SK-N-SH treated with all-trans-retinoic acid at 6 μM for 48 hours (cell line): ENCODE measurements at regions not wholly inside any gene's neighbourhood (a gene's known extent, or its start where the extent isn't known, plus 50 kb on each side); places are given as distances from the start of the nearest gene placed in this dataset.

Source experiments
- ATAC-seq: fragments of 200-7000 bp; cut with Tn5 transposase; 3 replicates; pipeline ENCODE4 v1.9.1; 2020; ENCODE audit warnings: mild to moderate bottlenecking, moderate library complexity
- ARNTL ChIP-seq: fragments of 450-650 bp; formaldehyde crosslinking; IDR thresholded peaks from 2 replicates; pipeline ENCODE4 v1.5.0; 2020; ENCODE audit warnings: low read depth, mild to moderate bottlenecking, moderate library complexity, borderline replicate concordance
- BACH2 ChIP-seq: fragments of 250-450 bp; sonication (Bioruptor Pico); IDR thresholded peaks from 2 replicates; pipeline ENCODE4 v1.9.0; 2021; ENCODE audit warnings: mild to moderate bottlenecking, borderline replicate concordance
- CREB5 ChIP-seq: fragments of 250-450 bp; sonication (Bioruptor Pico); IDR thresholded peaks from 2 replicates; pipeline ENCODE4 v1.5.1; 2020; ENCODE audit warnings: low read depth, mild to moderate bottlenecking, moderate library complexity
- CSDC2 ChIP-seq: fragments of 250-450 bp; sonication (Bioruptor Pico); IDR thresholded peaks from 2 replicates; pipeline ENCODE4 v1.5.0; 2020; ENCODE audit warnings: mild to moderate bottlenecking, moderate library complexity
- CSRNP3 ChIP-seq: fragments of 250-450 bp; sonication (Bioruptor Pico); IDR thresholded peaks from 2 replicates; pipeline ENCODE4 v1.5.1; 2021; ENCODE audit warnings: mild to moderate bottlenecking, moderate library complexity
- ESRRG ChIP-seq: fragments of 250-450 bp; sonication (Bioruptor Pico); IDR thresholded peaks from 2 replicates; pipeline ENCODE4 v1.6.1; 2021; ENCODE audit warnings: mild to moderate bottlenecking
- GLIS3 ChIP-seq: fragments of 250-450 bp; sonication (Bioruptor Pico); IDR thresholded peaks from 2 replicates; pipeline ENCODE4 v1.5.0; 2020; ENCODE audit warnings: mild to moderate bottlenecking, moderate library complexity
- ISL1 ChIP-seq: fragments of 250-450 bp; sonication (Bioruptor Pico); IDR thresholded peaks from 2 replicates; pipeline ENCODE4 v2.1.2; 2022; ENCODE audit warnings: mild to moderate bottlenecking, moderate library complexity
- OSR1 ChIP-seq: fragments of 250-450 bp; sonication (Bioruptor Pico); IDR thresholded peaks from 2 replicates; pipeline ENCODE4 v1.8.0; 2022; ENCODE audit warnings: moderate library complexity, mild to moderate bottlenecking, inconsistent platforms
- PATZ1 ChIP-seq: fragments of 250-450 bp; sonication (Bioruptor Pico); IDR thresholded peaks from 2 replicates; pipeline ENCODE4 v1.8.0; 2020; ENCODE audit warnings: mild to moderate bottlenecking, moderate library complexity, borderline replicate concordance
- POU6F1 ChIP-seq: fragments of 250-450 bp; sonication (Bioruptor Pico); IDR thresholded peaks from 2 replicates; pipeline ENCODE4 v1.8.0; 2021; ENCODE audit warnings: low read depth, mild to moderate bottlenecking, moderate library complexity, borderline replicate concordance
- PPARA ChIP-seq: fragments of 250-450 bp; sonication (Bioruptor Pico); IDR thresholded peaks from 2 replicates; pipeline ENCODE4 v1.5.0; 2020; ENCODE audit warnings: mild to moderate bottlenecking, borderline replicate concordance
- RARB ChIP-seq: fragments of 250-450 bp; sonication (Bioruptor Pico); IDR thresholded peaks from 2 replicates; pipeline ENCODE4 v1.8.0; 2021; ENCODE audit warnings: mild to moderate bottlenecking, moderate library complexity
- SNAI2 ChIP-seq: fragments of 250-450 bp; sonication (Bioruptor Pico); IDR thresholded peaks from 2 replicates; pipeline ENCODE4 v1.5.0; 2020; ENCODE audit warnings: mild to moderate bottlenecking, moderate library complexity
- TCF4 ChIP-seq: fragments of 250-450 bp; sonication (Bioruptor Pico); IDR thresholded peaks from 2 replicates; pipeline ENCODE4 v1.8.0; 2021; ENCODE audit warnings: mild to moderate bottlenecking, moderate library complexity, borderline replicate concordance
- TOX ChIP-seq: fragments of 250-450 bp; sonication (Bioruptor Pico); IDR thresholded peaks from 2 replicates; pipeline ENCODE4 v1.8.0; 2021; ENCODE audit warnings: mild to moderate bottlenecking, moderate library complexity, borderline replicate concordance
- TSHZ2 ChIP-seq: fragments of 250-450 bp; sonication (Bioruptor Pico); IDR thresholded peaks from 2 replicates; pipeline ENCODE4 v1.5.0; 2020; ENCODE audit warnings: mild to moderate bottlenecking, moderate library complexity
- ZC3H10 ChIP-seq: fragments of 250-450 bp; sonication (Bioruptor Pico); IDR thresholded peaks from 2 replicates; pipeline ENCODE4 v1.5.1; 2021; ENCODE audit warnings: mild to moderate bottlenecking, moderate library complexity
- ZFP3 ChIP-seq: fragments of 250-450 bp; sonication (Bioruptor Pico); IDR thresholded peaks from 2 replicates; pipeline ENCODE4 v1.5.0; 2020; ENCODE audit warnings: mild to moderate bottlenecking, moderate library complexity
- ZFP30 ChIP-seq: fragments of 450-650 bp; formaldehyde crosslinking; IDR thresholded peaks from 2 replicates; pipeline ENCODE4 v1.5.0; 2022; ENCODE audit warnings: mild to moderate bottlenecking, moderate library complexity
- ZNF565 ChIP-seq: fragments of 450-650 bp; formaldehyde crosslinking; conservative IDR thresholded peaks from 2 replicates; pipeline ENCODE4 v1.5.0; 2020; ENCODE audit warnings: low read depth, mild to moderate bottlenecking, moderate library complexity
- ZNF70 ChIP-seq: fragments of 450-650 bp; formaldehyde crosslinking; IDR thresholded peaks from 2 replicates; pipeline ENCODE4 v1.5.0; 2020; ENCODE audit warnings: mild to moderate bottlenecking, moderate library complexity
- ZNF8 ChIP-seq: fragments of 450-650 bp; formaldehyde crosslinking; IDR thresholded peaks from 2 replicates; pipeline ENCODE4 v1.5.0; 2020; ENCODE audit warnings: mild to moderate bottlenecking, moderate library complexity

- no peak for ATAC-seq
- no peak for TF ChIP-seq ARNTL
- no peak for TF ChIP-seq PATZ1 (CRISPR knock-in tag)
- TF ChIP-seq RARB (CRISPR knock-in tag): no peak
- TF ChIP-seq OSR1: no peak
- TF ChIP-seq ZC3H10 (CRISPR knock-in tag): no peak
- no peak for TF ChIP-seq SNAI2 (CRISPR knock-in tag)
- no peak for TF ChIP-seq PPARA (CRISPR knock-in tag)
- no peak for TF ChIP-seq GLIS3
- no peak for TF ChIP-seq ZFP3 (CRISPR knock-in tag)
- TF ChIP-seq CSRNP3: no peak
- TF ChIP-seq ZNF8 (CRISPR knock-in tag): no peak
- TF ChIP-seq ISL1 (CRISPR knock-in tag): no peak
- no peak for TF ChIP-seq TCF4 (CRISPR knock-in tag)
- no peak for TF ChIP-seq BACH2 (CRISPR knock-in tag)
- TF ChIP-seq ZFP30 (CRISPR knock-in tag): no peak
- no peak for TF ChIP-seq CSDC2 (CRISPR knock-in tag)
- no peak for TF ChIP-seq ZNF565 (CRISPR knock-in tag)
- no peak for TF ChIP-seq CREB5 (CRISPR knock-in tag)
- TF ChIP-seq ESRRG (CRISPR knock-in tag): no peak
- no peak for TF ChIP-seq TSHZ2 (CRISPR knock-in tag)
These were observed 348.3 kb downstream of the DHX35 start for GRCh38 chr20:39310363-39310995.

GRCh38 chr20:39309458-39309857, 347.3 kb downstream of the DHX35 start:
- TF ChIP-seq TCF4 (CRISPR knock-in tag) (no peak), TOX (no peak), POU6F1 (CRISPR knock-in tag) (no peak), RARB (CRISPR knock-in tag) (no peak), SNAI2 (CRISPR knock-in tag) (no peak)
- no peak for ATAC-seq

GRCh38 chr20:39302312-39302711, 340.2 kb downstream of the DHX35 start:
- no peak for ATAC-seq
- TF ChIP-seq OSR1 (no peak), CREB5 (CRISPR knock-in tag) (no peak), ZNF70 (no peak), ARNTL (no peak), ZNF565 (CRISPR knock-in tag) (no peak), ZFP30 (CRISPR knock-in tag) (no peak), BACH2 (CRISPR knock-in tag) (no peak), POU6F1 (CRISPR knock-in tag) (no peak), PATZ1 (CRISPR knock-in tag) (no peak), ESRRG (CRISPR knock-in tag) (no peak), RARB (CRISPR knock-in tag) (no peak), GLIS3 (no peak)
